ENCODE measurements at regions not wholly inside any gene's neighbourhood (a gene's known extent, or its start where the extent isn't known, plus 50 kb on each side); places are given as distances from the start of the nearest gene placed in this dataset.
"Not testable (repeated sequence)": the region's sequence is repeated elsewhere in the genome, so short reads cannot be mapped to it uniquely, and the experiment has no call there.

GRCh38 chr20:11502671-11503070, 415.0 kb upstream of the BTBD3 start:
- peaks cover 3% of the 10 kb centered on the region for H3K9me3 Mint-ChIP-seq (ENCODE audit: low read depth)
- H3K36me3 Mint-ChIP-seq (ENCODE audit: low read depth), result peaks cover 1% of the 10 kb centered on the region
- no peak overlapping the region for H3K27ac Mint-ChIP-seq (ENCODE audit: unreplicated experiment)
- H3K4me1 Mint-ChIP-seq (ENCODE audit: low read depth), result peaks cover 8% of the 10 kb centered on the region
- TF ChIP-seq CTCF (IDR thresholded peaks at IDR 0.05), result no peak
- no peaks in the 10 kb centered on the region for H3K27me3 Mint-ChIP-seq (ENCODE audit: low read depth)
- H3K4me3 Mint-ChIP-seq (ENCODE audit: unreplicated experiment), result no peak overlapping the region
- DNase-seq (ENCODE audit: low spot score), result no peak

GRCh38 chr20:11509776-11510175, 407.9 kb upstream of the BTBD3 start:
- H3K4me3 Mint-ChIP-seq (ENCODE audit: unreplicated experiment), result no peak overlapping the region
- no peaks in the 10 kb centered on the region for H3K4me1 Mint-ChIP-seq (ENCODE audit: low read depth)
- peaks cover 15% of the 10 kb centered on the region for H3K9me3 Mint-ChIP-seq (ENCODE audit: low read depth)
- no peaks in the 10 kb centered on the region for H3K27me3 Mint-ChIP-seq (ENCODE audit: low read depth)
- H3K27ac Mint-ChIP-seq (ENCODE audit: unreplicated experiment), result no peak overlapping the region
- H3K36me3 Mint-ChIP-seq (ENCODE audit: low read depth), result peaks cover 3% of the 10 kb centered on the region
- no peak for DNase-seq (ENCODE audit: low spot score)
- TF ChIP-seq CTCF (IDR thresholded peaks at IDR 0.05), result no peak

DNA sequence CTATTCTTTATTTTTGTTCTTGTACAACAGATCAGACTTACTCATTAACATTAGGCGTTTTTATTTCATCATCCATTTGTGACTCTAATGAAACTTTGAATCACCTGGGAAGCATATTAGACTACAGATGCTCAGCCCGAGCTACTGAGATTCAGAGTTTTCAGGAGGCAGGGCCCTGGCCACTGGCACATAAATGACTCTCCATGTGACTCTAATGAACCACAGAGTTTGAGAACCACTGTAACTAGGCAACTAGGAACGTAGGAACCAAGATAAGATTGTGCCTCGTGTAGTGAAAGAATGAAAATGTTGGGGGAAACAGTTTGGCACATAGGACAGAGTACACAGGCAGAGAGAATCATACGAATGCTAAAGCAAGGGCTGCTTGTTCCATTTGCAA, 405.9 kb upstream of the BTBD3 start:
- no peak for DNase-seq (ENCODE audit: low spot score)
- TF ChIP-seq CTCF (IDR thresholded peaks at IDR 0.05), result no peak

GRCh38 chr20:11513241-11513745, 404.4 kb upstream of the BTBD3 start:
- H3K36me3 Mint-ChIP-seq (ENCODE audit: low read depth); H3K4me1 Mint-ChIP-seq (ENCODE audit: low read depth); H3K4me3 Mint-ChIP-seq (ENCODE audit: unreplicated experiment); H3K27ac Mint-ChIP-seq (ENCODE audit: unreplicated experiment); H3K27me3 Mint-ChIP-seq (ENCODE audit: low read depth): not testable (repeated sequence)
- peaks cover 13% of the 10 kb centered on the region for H3K9me3 Mint-ChIP-seq (ENCODE audit: low read depth)
- peak; percentile 43 for DNase-seq (ENCODE audit: low spot score)

More for the DNA sequence above, 405.9 kb upstream of the BTBD3 start:
- H3K36me3 Mint-ChIP-seq (ENCODE audit: low read depth), result peaks cover 1% of the 10 kb centered on the region
- H3K9me3 Mint-ChIP-seq (ENCODE audit: low read depth), result peaks cover 13% of the 10 kb centered on the region
- no peaks in the 10 kb centered on the region for H3K27me3 Mint-ChIP-seq (ENCODE audit: low read depth)
- H3K4me1 Mint-ChIP-seq (ENCODE audit: low read depth), result no peaks in the 10 kb centered on the region
- H3K4me3 Mint-ChIP-seq (ENCODE audit: unreplicated experiment), result no peak overlapping the region
- H3K27ac Mint-ChIP-seq (ENCODE audit: unreplicated experiment), result no peak overlapping the region

DNA sequence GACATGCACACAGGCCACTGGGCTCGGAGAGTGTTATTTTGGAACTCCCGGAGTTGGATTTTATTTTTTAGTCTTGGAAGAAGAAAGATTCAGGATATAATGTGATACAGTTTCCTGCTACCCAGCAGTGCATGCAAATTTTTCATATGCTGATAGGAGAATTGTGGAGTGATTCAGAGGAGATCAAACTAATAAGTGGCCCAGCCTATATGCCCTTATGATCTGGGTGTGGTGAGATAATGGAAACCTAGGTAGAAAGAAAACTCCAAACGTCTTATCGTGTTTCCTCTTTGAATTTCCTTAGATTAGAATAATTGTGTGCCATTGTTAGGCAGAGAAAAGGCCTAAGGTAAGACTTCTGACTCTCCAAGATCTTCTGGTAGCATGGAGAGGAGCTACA, 401.2 kb upstream of the BTBD3 start:
- Mint-ChIP-seq H3K27me3 (ENCODE audit: low read depth) (no peaks in the 10 kb centered on the region), H3K36me3 (ENCODE audit: low read depth) (no peaks in the 10 kb centered on the region), H3K4me1 (ENCODE audit: low read depth) (peaks cover 14% of the 10 kb centered on the region), H3K9me3 (ENCODE audit: low read depth) (no peaks in the 10 kb centered on the region), H3K4me3 (ENCODE audit: unreplicated experiment) (no peak overlapping the region), H3K27ac (ENCODE audit: unreplicated experiment) (no peak overlapping the region)
- no peak for TF ChIP-seq CTCF (IDR thresholded peaks at IDR 0.05)
- DNase-seq (ENCODE audit: low spot score), result no peak

DNA sequence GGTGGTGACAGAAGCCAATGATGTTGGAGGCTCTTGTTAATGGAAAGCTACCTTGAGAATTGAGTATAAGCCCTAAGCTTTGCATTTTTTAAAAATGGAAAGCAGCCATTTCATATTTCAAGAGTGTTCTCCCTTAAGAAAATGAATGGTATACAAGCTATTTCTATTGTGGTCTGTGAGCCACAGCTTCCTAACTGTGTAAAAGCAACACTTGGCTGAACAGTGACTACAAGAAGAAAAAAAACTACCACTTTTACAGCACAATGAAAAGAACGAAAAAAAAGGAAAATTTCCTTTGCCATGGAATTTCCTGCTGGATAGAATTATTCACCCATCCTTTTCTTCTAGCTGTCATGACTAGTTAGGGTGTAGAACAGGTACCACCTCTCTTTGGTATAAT, 397.1 kb upstream of the BTBD3 start:
- DNase-seq (ENCODE audit: low spot score), result no peak
- Mint-ChIP-seq H3K4me1 (ENCODE audit: low read depth) (peaks cover 30% of the 10 kb centered on the region), H3K9me3 (ENCODE audit: low read depth) (peaks cover 13% of the 10 kb centered on the region), H3K36me3 (ENCODE audit: low read depth) (peaks cover 4% of the 10 kb centered on the region), H3K27ac (ENCODE audit: unreplicated experiment) (no peak overlapping the region), H3K27me3 (ENCODE audit: low read depth) (no peaks in the 10 kb centered on the region), H3K4me3 (ENCODE audit: unreplicated experiment) (no peak overlapping the region)
- TF ChIP-seq CTCF (IDR thresholded peaks at IDR 0.05), result no peak
